GM12874 (cell line): ENCODE measurements at regions not wholly inside any gene's neighbourhood (a gene's known extent, or its start where the extent isn't known, plus 50 kb on each side); places are given as distances from the start of the nearest gene placed in this dataset.

Experiments
- CTCF ChIP-seq: IDR thresholded peaks from 2 replicates; pipeline ENCODE4 v1.5.1; 2011; ENCODE audit warnings: low read depth, mild to moderate bottlenecking, control low read depth, low read length, moderate library complexity; ENCODE audit not compliant: insufficient read depth

GRCh38 chr16:88303405-88303804 is 79.4 kb upstream of the ZNF469 start:
- TF ChIP-seq CTCF: no peak

DNA sequence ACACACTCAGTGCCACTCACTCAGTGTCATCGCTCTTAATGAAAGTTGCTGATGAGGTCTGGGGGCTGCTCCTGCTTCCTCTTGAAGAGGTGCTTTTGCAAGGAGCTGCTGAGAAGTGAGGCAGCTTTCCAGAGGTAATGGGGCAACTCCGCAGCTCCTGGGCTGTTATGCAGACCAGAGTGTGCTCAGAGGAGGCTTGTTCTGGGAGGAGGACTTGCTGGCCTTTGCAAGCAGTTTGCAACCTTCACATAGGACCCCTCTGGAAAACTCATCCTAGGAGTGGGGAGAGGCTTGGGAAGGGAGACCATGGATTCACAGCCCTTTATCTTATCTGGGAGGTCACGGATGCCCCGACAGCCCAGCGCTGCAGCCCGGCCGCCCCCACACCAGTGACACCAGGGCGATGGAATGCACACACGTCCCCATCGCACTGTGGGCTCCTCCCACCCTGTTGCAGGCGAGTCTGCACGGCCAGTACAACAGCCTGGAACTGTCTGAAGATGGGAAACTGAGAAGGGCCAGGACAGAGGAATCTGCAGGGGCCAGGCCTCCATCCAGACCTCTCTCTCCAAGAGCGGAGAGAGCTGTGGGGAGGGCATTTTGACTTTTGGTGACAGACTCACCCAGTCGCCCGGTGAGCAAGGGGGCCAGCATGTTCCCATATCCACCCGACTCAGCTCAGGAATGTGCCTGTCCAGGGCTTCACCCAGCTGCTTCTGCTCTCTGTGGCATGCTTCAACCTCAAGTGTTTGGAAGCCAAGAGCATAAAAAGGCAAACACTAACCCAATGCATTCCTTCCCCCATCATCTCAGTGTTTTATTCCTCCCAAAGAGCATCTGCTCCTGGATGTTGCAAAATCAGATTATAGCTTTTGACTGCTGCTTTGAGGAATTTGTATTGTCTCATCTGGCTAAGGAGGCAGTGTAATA is 78.6 kb upstream of the ZNF469 start:
- no peak for TF ChIP-seq CTCF

DNA sequence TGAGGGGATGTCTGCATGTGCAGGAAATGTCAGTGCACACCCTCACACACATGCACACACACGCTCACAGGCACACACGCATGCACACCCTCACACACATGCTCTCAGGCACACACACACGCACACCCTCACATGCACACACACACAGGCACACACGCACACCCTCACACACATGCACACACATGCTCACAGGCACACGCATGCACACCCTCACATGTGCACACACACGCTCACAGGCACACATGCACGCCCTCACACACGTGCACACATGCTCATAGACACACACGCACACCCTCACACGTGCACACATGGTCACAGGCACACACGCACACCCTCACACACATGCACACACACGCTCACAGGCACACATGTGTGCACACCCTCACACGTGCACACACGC is 77.6 kb upstream of the ZNF469 start:
- no peak for TF ChIP-seq CTCF

DNA sequence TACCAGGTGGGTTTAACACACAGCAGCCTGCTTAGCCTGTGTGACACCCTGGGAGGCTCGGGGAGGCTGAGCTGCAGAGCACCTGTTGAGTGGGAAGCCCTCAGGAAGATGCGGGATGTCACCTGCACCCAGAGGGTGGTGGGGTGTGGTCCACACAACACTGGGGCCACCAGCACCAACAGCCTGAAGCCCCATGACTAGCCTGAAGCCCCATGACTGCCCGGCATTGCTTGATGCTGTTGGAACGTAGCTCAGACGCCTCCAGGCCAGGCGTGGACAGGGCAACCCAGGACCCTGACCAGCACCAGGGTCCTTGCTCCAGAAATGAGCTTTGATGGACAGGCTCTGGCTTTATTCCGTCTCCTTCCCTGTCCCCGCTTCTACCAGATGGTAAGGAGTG is 76.3 kb upstream of the ZNF469 start:
- no peak for TF ChIP-seq CTCF

- no peak for TF ChIP-seq CTCF
Measured at GRCh38 chr16:88306860-88307545, 75.8 kb upstream of the ZNF469 start.

- no peak for TF ChIP-seq CTCF
Measured at GRCh38 chr16:88308441-88309173, 74.2 kb upstream of the ZNF469 start.
